ENCODE measurements at regions not wholly inside any gene's neighbourhood (a gene's known extent, or its start where the extent isn't known, plus 50 kb on each side); places are given as distances from the start of the nearest gene placed in this dataset.
"Not testable (repeated sequence)": the region's sequence is repeated elsewhere in the genome, so short reads cannot be mapped to it uniquely, and the experiment has no call there.

DNA sequence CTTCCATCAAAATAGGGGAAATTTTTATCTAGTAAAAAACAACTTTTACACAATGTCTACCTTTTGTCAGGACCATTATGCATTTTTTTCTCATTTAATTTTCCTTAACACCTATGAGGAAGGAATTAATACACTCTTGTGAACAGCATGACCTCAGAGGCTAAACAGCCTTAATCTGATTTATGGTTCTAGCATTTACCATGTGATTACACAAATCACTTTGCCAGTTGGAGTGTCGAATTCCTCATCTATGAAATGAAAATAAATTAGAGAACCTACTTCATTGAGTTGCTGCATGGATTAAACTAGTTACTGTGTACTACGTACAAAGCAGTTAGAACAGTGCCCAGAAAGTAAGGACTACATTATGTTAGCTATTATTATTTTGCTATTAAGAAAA, 187.7 kb upstream of the MPDZ start:
- no peak for DNase-seq

DNA sequence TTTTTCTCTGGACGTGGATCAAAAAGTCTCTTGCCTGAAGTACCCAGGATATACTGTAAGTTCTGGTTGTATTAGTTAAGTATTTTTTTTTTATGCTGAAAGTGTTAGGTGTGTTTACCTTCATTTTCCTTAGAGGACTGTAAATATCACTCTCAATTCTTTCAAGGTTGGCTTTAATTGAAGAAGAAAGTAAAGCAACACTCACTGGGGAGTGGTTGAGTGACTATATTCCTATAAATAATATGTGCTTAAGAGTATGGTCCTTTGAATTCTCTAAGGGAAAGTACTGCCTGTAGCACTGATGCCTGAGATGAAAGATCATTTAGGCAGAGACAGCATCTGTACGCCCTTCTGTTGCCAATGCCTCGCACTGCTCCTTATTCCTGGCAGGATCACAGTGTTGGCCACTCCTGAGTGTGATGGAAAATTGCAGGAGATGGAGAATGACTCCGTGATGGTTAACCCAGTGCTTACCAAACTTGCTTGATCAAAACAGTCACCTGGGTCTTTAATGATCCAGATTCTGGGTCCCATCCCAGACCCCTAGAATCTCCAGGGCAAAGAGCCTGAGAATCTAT, 182.0 kb upstream of the MPDZ start:
- DNase-seq = no peak

- no peak for DNase-seq
Measured at GRCh38 chr9:13459071-13459470, 179.6 kb upstream of the MPDZ start.

- no peak for DNase-seq
Measured at GRCh38 chr9:13457795-13458194, 178.3 kb upstream of the MPDZ start.

DNA sequence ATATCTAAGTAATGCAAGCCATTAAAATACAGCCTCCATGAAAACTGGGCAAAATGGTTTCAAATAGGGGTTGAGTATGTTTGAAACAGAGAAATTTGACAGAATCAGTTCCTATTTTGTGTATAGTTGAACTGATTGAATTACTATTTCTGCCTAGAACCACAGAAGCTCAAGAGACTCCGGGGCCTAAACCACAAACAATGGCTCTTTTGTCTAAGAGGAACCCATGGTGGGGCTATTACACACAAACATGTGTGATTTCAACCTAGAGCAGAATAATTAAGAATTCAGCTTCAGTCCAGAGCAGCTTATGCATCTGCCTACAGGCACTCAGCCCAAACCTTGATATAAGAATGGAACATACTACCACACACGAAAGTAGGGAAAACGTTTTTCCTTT, 171.2 kb upstream of the MPDZ start:
- no peak for DNase-seq

DNA sequence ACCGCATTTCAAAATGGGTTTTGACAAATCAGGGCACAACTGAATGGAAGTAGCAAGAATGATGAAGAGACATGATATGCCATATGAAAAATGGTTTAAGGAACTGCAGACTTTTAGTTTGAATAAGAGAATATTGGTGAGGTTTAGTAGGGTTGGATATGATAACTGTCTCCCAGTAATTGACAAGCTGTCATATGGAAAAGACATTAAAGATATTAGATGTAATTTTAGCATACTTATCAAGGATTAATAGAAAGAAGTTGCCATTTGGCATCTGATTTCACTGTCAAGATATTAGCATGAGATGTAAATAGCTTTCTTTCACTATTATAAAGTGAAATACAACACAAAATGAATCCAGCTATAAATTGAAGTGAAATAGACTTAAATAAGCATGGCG, 169.0 kb upstream of the MPDZ start:
- DNase-seq = no peak

DNA sequence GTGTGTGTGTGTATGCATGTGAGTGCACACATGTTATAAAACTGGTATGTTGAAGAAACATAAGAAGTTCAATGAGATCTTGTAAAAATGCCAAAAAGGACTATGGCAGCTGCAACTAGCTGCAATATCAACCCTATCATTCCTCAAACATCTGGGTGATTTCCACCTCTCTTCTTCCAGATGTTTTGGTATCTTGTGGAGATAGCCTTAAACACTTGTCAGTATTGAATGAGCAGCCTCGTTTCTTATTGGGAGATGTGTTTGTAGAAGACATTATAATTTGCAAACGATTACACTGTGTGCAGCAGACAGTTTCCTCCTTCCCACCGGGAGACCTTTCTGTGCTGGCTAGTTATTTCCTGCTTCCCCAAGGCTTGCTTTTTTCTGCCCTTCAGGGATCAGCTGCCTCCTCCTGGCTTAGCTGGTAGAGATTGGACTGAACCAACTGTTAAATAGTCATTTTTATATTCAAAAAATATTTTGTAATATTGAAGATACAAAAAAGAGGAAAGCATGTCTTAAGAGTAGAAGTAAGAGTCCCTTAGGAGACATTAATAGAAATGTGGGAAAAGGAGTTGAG, 168.4 kb upstream of the MPDZ start:
- DNase-seq = no peak

GRCh38 chr9:13446938-13447842, 167.7 kb upstream of the MPDZ start:
- no peak for DNase-seq

- DNase-seq = no peak
Measured at GRCh38 chr9:13446286-13446937, 166.9 kb upstream of the MPDZ start.

GRCh38 chr9:13445103-13445500, 165.6 kb upstream of the MPDZ start:
- DNase-seq = no peak

DNA sequence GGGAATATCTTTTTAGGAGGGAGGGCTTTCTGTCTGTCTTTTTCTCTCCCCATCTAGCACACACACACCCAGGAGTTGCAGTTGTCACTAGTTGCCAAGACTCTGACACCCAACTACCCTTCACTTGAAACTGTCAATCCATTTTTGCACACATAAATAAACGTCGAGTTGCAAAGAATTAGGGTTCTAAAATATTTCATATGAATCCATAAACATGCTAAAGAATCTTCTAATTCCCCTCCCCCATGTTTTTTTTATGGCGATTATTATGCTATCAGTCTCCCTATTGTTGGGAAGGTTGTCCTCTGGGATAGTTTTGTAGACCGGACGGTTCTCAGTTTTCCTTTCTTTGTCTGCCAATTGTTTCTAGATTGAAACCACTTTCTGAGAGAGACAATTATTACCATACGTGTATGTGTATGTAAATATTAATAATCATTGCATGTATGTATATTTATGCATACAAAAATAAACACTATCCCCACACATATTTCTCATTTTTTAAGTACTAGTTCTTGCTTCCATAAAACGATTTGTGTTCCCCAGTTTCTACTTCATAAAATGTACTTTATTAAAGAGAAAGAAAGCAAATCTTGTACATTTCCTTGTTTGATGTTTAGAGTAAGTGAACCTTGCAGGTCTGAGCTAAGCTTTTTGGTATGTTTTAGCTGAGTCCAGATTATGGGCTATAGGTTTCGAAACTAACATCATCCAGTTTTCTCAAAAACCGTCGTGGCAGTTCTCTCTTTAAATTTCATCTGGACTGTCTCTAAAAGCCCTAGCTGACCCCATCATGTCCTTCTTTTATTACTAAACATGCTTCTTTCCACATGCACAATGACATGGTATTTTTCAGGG, 165.0 kb upstream of the MPDZ start:
- DNase-seq = no peak

- DNase-seq = no peak
Measured at GRCh38 chr9:13443346-13444244, 164.1 kb upstream of the MPDZ start.

- no peak for DNase-seq
Measured at GRCh38 chr9:13439685-13440476, 160.4 kb upstream of the MPDZ start.

DNA sequence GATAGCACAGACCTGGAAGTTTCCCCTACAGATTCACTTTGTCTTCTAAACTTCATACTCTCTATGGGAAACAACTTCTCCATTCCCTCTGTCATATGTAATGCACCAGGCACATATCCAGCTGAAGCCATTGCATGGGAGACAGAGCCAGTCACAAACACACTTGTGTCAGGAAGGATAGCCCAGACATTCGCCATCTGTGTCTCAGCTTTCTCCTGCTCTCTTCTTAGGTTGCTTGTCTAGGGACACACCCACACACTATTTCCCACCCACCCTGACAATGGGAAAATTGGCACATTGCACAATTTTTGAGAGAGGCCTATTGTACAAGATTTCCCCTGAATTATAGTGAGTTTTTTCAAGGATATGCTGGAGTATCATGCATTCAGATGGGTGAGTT, 158.4 kb upstream of the MPDZ start:
- DNase-seq = no peak

- no peak for DNase-seq
Measured at GRCh38 chr9:13436591-13436990, 157.1 kb upstream of the MPDZ start.

- DNase-seq = not testable (repeated sequence)
Measured at GRCh38 chr9:13433453-13433852, 154.0 kb upstream of the MPDZ start.

DNA sequence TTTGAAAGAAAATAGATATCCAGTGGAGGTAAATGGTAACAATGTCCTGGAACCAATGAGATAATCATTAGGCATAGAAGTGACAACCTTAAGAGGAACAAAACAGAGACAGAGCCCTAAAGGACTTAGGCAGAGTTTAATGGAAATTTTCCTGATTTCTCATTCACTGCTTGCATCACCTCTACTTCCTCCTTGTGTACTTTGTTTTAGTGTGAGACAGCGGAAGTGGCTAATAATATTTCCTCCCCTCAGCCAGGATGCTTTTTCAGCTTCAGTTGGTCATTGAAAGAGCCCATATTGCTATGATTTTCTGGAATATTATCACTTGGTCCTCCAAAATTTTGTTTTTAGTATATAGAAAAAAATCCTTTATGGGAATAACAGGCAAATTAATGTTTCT, 153.4 kb upstream of the MPDZ start:
- DNase-seq = no peak

DNA sequence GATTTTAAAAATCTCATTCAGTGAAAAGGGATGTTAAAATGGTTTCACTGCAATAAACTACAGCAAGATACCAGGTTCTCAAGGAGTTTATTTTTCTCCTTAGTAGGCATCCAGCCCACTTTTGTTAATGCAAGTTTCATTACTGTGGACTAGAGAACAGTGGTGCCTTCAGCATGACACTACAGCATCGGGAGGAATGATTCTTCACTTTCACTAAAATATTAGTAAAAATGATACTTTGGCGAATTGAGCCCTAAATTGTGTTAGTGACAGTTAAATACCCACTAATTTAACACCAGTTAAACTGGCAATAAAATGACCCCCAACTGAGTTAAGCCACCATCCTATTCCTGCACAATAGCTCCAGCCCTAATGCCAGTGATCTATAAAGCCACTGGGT, 152.2 kb upstream of the MPDZ start:
- no peak for DNase-seq

GRCh38 chr9:13431222-13431536, 151.7 kb upstream of the MPDZ start:
- no peak for DNase-seq

DNA sequence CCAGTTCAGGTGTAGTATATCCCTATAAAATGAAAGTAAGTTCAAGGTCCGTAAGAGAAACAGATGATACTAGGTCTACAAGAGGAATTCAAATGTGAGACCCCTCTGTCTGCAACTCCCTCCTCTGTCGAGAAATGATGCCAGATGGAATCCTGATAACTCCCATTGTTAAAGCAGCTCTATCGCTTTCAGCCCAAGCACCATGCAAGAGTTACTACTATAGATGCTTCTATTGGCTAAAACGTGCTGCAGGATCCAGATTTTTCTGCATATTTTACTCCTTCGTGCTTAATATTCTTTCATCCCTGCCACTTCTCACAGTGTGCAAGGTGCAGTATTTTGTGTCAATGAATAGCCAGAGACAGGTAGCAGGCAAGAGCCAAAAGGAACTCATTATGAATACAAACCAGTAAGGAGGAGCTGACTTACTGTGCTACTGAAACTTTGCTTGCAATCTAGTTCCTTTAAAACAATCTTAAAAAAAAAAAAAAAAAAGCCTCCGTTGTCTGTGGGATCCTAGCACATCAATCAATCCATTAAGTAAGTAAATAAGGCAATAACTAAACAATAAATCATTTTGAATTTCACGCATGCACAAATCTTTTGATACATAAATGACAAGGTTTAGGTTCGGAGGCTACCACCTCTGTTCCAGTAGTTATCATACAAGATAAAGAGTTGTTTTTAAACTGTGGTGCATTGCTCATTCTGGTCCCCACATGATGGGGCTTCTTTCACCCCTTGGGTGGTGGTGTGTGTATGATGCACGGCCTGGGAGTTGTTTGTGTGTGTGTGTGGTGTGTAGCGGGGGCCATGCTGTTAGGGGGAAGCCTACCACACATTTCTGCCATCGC, 151.1 kb upstream of the MPDZ start:
- DNase-seq = no peak
